ENCODE measurements at regions not wholly inside any gene's neighbourhood (a gene's known extent, or its start where the extent isn't known, plus 50 kb on each side); places are given as distances from the start of the nearest gene placed in this dataset.

- Histone ChIP-seq H3K4me1 (ENCODE audit: control insufficient read depth in 1 of 2, insufficient read depth in 2 of 2, low read depth in 1 of 2, low read length in 1 of 2) (peaks cover 0 to 5% of the 10 kb centered on the region in 2 experiments; a peak in 2 of 4 replicates), H3K79me2 (ENCODE audit: insufficient read depth) (no peaks in the 10 kb centered on the region), H3K4me2 (no peak overlapping the region), H2AFZ (ENCODE audit: low read depth) (no peak overlapping the region), H3F3A (replicated peaks; ENCODE audit: insufficient read depth) (peaks cover 14% of the 10 kb centered on the region), H3K9me3 (no peaks in the 10 kb centered on the region), H3K4me3 (ENCODE audit: low read depth in 2 of 2, low read length in 1 of 2) (no peak overlapping the region), H3K27me3 (ENCODE audit: insufficient read depth) (no peaks in the 10 kb centered on the region), H3K36me3 (replicated peaks in 1 of 2; ENCODE audit: control insufficient read depth in 1 of 2, insufficient read depth in 2 of 2, low read length in 1 of 2) (no peaks in the 10 kb centered on the region), H3K27ac (ENCODE audit: low read depth in 2 of 2, low read length in 1 of 2) (no peak overlapping the region), H4K20me1 (ENCODE audit: insufficient read depth) (no peaks in the 10 kb centered on the region), H3K9me2 (no peaks in the 10 kb centered on the region), H3K9ac (no peak overlapping the region)
- no peak for DNase-seq
- 100% methylated on average over 5 of the region's 5 CpGs for WGBS (ENCODE audit: low lambda C conversion rate)
- POLR2A ChIA-PET: no interaction called here
- TF ChIP-seq ZBTB33 (IDR thresholded peaks at IDR 0.05; ENCODE audit: borderline replicate concordance, low read depth): no peak
- TF ChIP-seq RCOR1 (IDR thresholded peaks at IDR 0.05; ENCODE audit: low read length): no peak
- no peak for TF ChIP-seq MEF2A (IDR thresholded peaks at IDR 0.05; ENCODE audit: borderline replicate concordance, low read depth)
- no peak for TF ChIP-seq FOXJ3 (CRISPR knock-in tag; IDR thresholded peaks at IDR 0.05)
- no peak for TF ChIP-seq NRF1 (IDR thresholded peaks at IDR 0.05; ENCODE audit: low read depth, low read length)
- no peak for TF ChIP-seq TAF1 (IDR thresholded peaks at IDR 0.05; ENCODE audit: borderline replicate concordance, low read depth, low read length)
- no peak for TF ChIP-seq IRF3 (IDR thresholded peaks at IDR 0.05; ENCODE audit: low read depth, low read length)
- no peak for TF ChIP-seq EP300 (IDR thresholded peaks at IDR 0.05; ENCODE audit: borderline replicate concordance in 1 of 2, low read depth in 1 of 2, low read length in 1 of 2)
- no peak for TF ChIP-seq CTCF (IDR thresholded peaks at IDR 0.05)
- no peak for TF ChIP-seq USF1 (IDR thresholded peaks at IDR 0.05; ENCODE audit: borderline replicate concordance, low read depth)
- no peak for TF ChIP-seq TEAD4 (IDR thresholded peaks at IDR 0.05; ENCODE audit: borderline replicate concordance, insufficient read depth)
- no peak for TF ChIP-seq TCF12 (IDR thresholded peaks at IDR 0.05)
- TF ChIP-seq USF2 (IDR thresholded peaks at IDR 0.05; ENCODE audit: borderline replicate concordance, low read depth, low read length): no peak
- no peak for TF ChIP-seq FOSL2 (IDR thresholded peaks at IDR 0.05; ENCODE audit: borderline replicate concordance, low read depth)
- no peak for TF ChIP-seq PBX3 (IDR thresholded peaks at IDR 0.05)
- TF ChIP-seq MXI1 (IDR thresholded peaks at IDR 0.05; ENCODE audit: low read depth, low read length): no peak
- TF ChIP-seq SIN3A (IDR thresholded peaks at IDR 0.05; ENCODE audit: borderline replicate concordance, low read depth, low read length): no peak
- no peak for TF ChIP-seq POLR2AphosphoS5 (IDR thresholded peaks at IDR 0.05; ENCODE audit: low read depth, low read length)
- TF ChIP-seq RAD21 (IDR thresholded peaks at IDR 0.05; ENCODE audit: low read length): no peak
- TF ChIP-seq ELF1 (IDR thresholded peaks at IDR 0.05): no peak
- CTCF ChIA-PET: no interaction called here
Measured at GRCh38 chr14:32003585-32003984, 73.5 kb upstream of the ARHGAP5 start.
